ENCODE measurements at regions not wholly inside any gene's neighbourhood (a gene's known extent, or its start where the extent isn't known, plus 50 kb on each side); places are given as distances from the start of the nearest gene placed in this dataset.

- Mint-ChIP-seq H3K9me3 (peaks cover 3% of the 10 kb centered on the region), H3K4me1 (ENCODE audit: unreplicated experiment) (peaks cover 29% of the 10 kb centered on the region), H3K27ac (no peak overlapping the region), H3K4me3 (no peak overlapping the region), H3K27me3 (peaks cover 18% of the 10 kb centered on the region), H3K36me3 (no peaks in the 10 kb centered on the region)
- no peak for TF ChIP-seq CTCF (conservative IDR thresholded peaks at IDR 0.05)
- no peak for DNase-seq (ENCODE audit: extremely low spot score, unreplicated experiment)
These were observed 325.0 kb upstream of the MSX2 start for GRCh38 chr5:174399411-174399810.

- no peak for TF ChIP-seq CTCF (conservative IDR thresholded peaks at IDR 0.05)
- peaks cover 17% of the 10 kb centered on the region for H3K27me3 Mint-ChIP-seq
- no peaks in the 10 kb centered on the region for H3K36me3 Mint-ChIP-seq
- no peak overlapping the region for H3K27ac Mint-ChIP-seq
- no peak overlapping the region for H3K4me3 Mint-ChIP-seq
- H3K9me3 Mint-ChIP-seq, result peaks cover 3% of the 10 kb centered on the region
- peaks cover 29% of the 10 kb centered on the region for H3K4me1 Mint-ChIP-seq (ENCODE audit: unreplicated experiment)
- no peak for DNase-seq (ENCODE audit: extremely low spot score, unreplicated experiment)
These were observed 323.9 kb upstream of the MSX2 start for GRCh38 chr5:174400461-174400860.

- H3K4me1 Mint-ChIP-seq (ENCODE audit: unreplicated experiment), result peaks cover 29% of the 10 kb centered on the region
- H3K27ac Mint-ChIP-seq, result no peak overlapping the region
- peaks cover 16% of the 10 kb centered on the region for H3K27me3 Mint-ChIP-seq
- no peak for DNase-seq (ENCODE audit: extremely low spot score, unreplicated experiment)
- no peak overlapping the region for H3K4me3 Mint-ChIP-seq
- peaks cover 3% of the 10 kb centered on the region for H3K9me3 Mint-ChIP-seq
- no peaks in the 10 kb centered on the region for H3K36me3 Mint-ChIP-seq
- no peak for TF ChIP-seq CTCF (conservative IDR thresholded peaks at IDR 0.05)
These were observed 322.6 kb upstream of the MSX2 start for GRCh38 chr5:174401793-174402192.

- no peak overlapping the region for H3K27ac Mint-ChIP-seq
- TF ChIP-seq CTCF (conservative IDR thresholded peaks at IDR 0.05), result no peak
These were observed 322.1 kb upstream of the MSX2 start for GRCh38 chr5:174402222-174402812.

GRCh38 chr5:174404848-174405247 is 319.5 kb upstream of the MSX2 start:
- Mint-ChIP-seq H3K27ac (no peak overlapping the region), H3K9me3 (no peaks in the 10 kb centered on the region), H3K4me1 (ENCODE audit: unreplicated experiment) (peaks cover 17% of the 10 kb centered on the region), H3K36me3 (no peaks in the 10 kb centered on the region), H3K4me3 (no peak overlapping the region), H3K27me3 (peaks cover 6% of the 10 kb centered on the region)
- TF ChIP-seq CTCF (conservative IDR thresholded peaks at IDR 0.05), result no peak
- DNase-seq (ENCODE audit: extremely low spot score, unreplicated experiment), result no peak

More at GRCh38 chr5:174402222-174402812, 322.1 kb upstream of the MSX2 start:
- Mint-ChIP-seq H3K4me1 (ENCODE audit: unreplicated experiment) (peaks cover 28% of the 10 kb centered on the region), H3K4me3 (no peak overlapping the region), H3K27me3 (peaks cover 16% of the 10 kb centered on the region), H3K36me3 (no peaks in the 10 kb centered on the region), H3K9me3 (peaks cover 3% of the 10 kb centered on the region)
- no peak for DNase-seq (ENCODE audit: extremely low spot score, unreplicated experiment)

- no peaks in the 10 kb centered on the region for H3K36me3 Mint-ChIP-seq
- H3K4me3 Mint-ChIP-seq, result no peak overlapping the region
- DNase-seq (ENCODE audit: extremely low spot score, unreplicated experiment), result no peak
- H3K4me1 Mint-ChIP-seq (ENCODE audit: unreplicated experiment), result peaks cover 25% of the 10 kb centered on the region
- no peak overlapping the region for H3K27ac Mint-ChIP-seq
- peak; percentile 43 for TF ChIP-seq CTCF (conservative IDR thresholded peaks at IDR 0.05)
- no peaks in the 10 kb centered on the region for H3K9me3 Mint-ChIP-seq
- peaks cover 7% of the 10 kb centered on the region for H3K27me3 Mint-ChIP-seq
These were observed 315.3 kb upstream of the MSX2 start for GRCh38 chr5:174409070-174409469.
